SH-SY5Y (cell line): ENCODE measurements at regions not wholly inside any gene's neighbourhood (a gene's known extent, or its start where the extent isn't known, plus 50 kb on each side); places are given as distances from the start of the nearest gene placed in this dataset.

ENCODE experiments used
- GATA2 ChIP-seq: IDR thresholded peaks from 2 replicates; pipeline ENCODE4 v1.6.1; 2011; ENCODE audit warnings: mild to moderate bottlenecking, low read depth, low read length
- GATA3 ChIP-seq: IDR thresholded peaks from 2 replicates; pipeline ENCODE4 v1.6.1; 2011; ENCODE audit warnings: low read depth, mild to moderate bottlenecking, low read length, moderate library complexity

DNA sequence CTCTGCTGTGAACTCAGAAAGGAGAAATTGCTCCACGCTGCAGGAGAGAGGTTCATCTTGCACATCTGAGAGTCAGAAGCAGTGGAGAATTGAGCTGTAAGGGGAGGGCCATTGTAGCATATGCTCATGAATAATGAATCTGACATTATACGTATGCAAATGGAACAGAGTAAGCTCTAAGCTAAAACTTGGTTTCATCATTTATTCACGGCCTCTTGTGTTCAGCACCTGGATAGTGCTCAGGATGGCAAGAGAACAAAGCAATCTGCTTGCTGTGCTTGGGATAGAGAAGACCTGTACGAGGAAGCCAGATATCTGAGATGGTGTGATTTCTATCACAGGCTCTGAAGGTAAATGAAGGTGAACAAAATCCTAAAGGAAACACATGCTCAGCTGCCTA, 87.9 kb upstream of the GCFC2 start:
- TF ChIP-seq GATA2 (no peak), GATA3 (no peak)
